ENCODE measurements at regions not wholly inside any gene's neighbourhood (a gene's known extent, or its start where the extent isn't known, plus 50 kb on each side); places are given as distances from the start of the nearest gene placed in this dataset.

- no peaks in the 10 kb centered on the region for H3K9me2 ChIP-seq (replicated peaks; ENCODE audit: control insufficient read depth, low read length)
- no peaks in the 10 kb centered on the region for H4K20me1 ChIP-seq (ENCODE audit: control insufficient read depth, insufficient read depth, low read depth, low read length)
- H3K36me3 ChIP-seq (ENCODE audit: control insufficient read depth, low read length), result no peaks in the 10 kb centered on the region
- H3F3A ChIP-seq (ENCODE audit: control insufficient read depth, insufficient read depth), result no peaks in the 10 kb centered on the region
- H3K4me3 ChIP-seq (ENCODE audit: low read length), result no peak overlapping the region
- no peaks in the 10 kb centered on the region for H3K79me2 ChIP-seq (ENCODE audit: control insufficient read depth, low read length)
- H3K4me2 ChIP-seq (ENCODE audit: low read length), result no peak overlapping the region
- H3K9me3 ChIP-seq (ENCODE audit: control insufficient read depth, insufficient read depth, low read length), result no peaks in the 10 kb centered on the region
- H3K4me1 ChIP-seq (ENCODE audit: control insufficient read depth, low read length), result no peaks in the 10 kb centered on the region
- no peak overlapping the region for H3K27ac ChIP-seq (ENCODE audit: low read depth, low read length)
- H3K27me3 ChIP-seq (ENCODE audit: control insufficient read depth, low read length), result no peaks in the 10 kb centered on the region; the same call in 1 of the 2 replicates
- no peak for TF ChIP-seq EZH2phosphoT487 (IDR thresholded peaks at IDR 0.05; ENCODE audit: borderline replicate concordance, low read length)
- TF ChIP-seq, protein P1, sequence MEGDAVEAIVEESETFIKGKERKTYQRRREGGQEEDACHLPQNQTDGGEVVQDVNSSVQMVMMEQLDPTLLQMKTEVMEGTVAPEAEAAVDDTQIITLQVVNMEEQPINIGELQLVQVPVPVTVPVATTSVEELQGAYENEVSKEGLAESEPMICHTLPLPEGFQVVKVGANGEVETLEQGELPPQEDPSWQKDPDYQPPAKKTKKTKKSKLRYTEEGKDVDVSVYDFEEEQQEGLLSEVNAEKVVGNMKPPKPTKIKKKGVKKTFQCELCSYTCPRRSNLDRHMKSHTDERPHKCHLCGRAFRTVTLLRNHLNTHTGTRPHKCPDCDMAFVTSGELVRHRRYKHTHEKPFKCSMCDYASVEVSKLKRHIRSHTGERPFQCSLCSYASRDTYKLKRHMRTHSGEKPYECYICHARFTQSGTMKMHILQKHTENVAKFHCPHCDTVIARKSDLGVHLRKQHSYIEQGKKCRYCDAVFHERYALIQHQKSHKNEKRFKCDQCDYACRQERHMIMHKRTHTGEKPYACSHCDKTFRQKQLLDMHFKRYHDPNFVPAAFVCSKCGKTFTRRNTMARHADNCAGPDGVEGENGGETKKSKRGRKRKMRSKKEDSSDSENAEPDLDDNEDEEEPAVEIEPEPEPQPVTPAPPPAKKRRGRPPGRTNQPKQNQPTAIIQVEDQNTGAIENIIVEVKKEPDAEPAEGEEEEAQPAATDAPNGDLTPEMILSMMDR (IDR thresholded peaks at IDR 0.05; ENCODE audit: low read depth, low read length, poor library complexity, severe bottlenecking), result no peak
Observed at GRCh38 chr5:52735139-52735538, 52.6 kb upstream of the ITGA1 start.

All from DOHH2 (cell line).